GM12864 (cell line): ENCODE measurements at regions not wholly inside any gene's neighbourhood (a gene's known extent, or its start where the extent isn't known, plus 50 kb on each side); places are given as distances from the start of the nearest gene placed in this dataset.

Experiments
- DNase-seq: peaks from one replicate; pipeline ENCODE4 v3.0.0-alpha.2; 2011; ENCODE audit warnings: low read depth
- H3K4me3 ChIP-seq: 2 replicates; pipeline ENCODE4 v1.5.1; 2011; ENCODE audit warnings: mild to moderate bottlenecking, low read depth, low read length, control low read depth
- TF ChIP-seq, protein P1 (sequence below): IDR thresholded peaks from 2 replicates; pipeline ENCODE4 v1.5.1; 2011; ENCODE audit warnings: low read depth, mild to moderate bottlenecking, moderate library complexity, low read length, control low read depth, inconsistent platforms; ENCODE audit errors: missing control alignments

DNA sequence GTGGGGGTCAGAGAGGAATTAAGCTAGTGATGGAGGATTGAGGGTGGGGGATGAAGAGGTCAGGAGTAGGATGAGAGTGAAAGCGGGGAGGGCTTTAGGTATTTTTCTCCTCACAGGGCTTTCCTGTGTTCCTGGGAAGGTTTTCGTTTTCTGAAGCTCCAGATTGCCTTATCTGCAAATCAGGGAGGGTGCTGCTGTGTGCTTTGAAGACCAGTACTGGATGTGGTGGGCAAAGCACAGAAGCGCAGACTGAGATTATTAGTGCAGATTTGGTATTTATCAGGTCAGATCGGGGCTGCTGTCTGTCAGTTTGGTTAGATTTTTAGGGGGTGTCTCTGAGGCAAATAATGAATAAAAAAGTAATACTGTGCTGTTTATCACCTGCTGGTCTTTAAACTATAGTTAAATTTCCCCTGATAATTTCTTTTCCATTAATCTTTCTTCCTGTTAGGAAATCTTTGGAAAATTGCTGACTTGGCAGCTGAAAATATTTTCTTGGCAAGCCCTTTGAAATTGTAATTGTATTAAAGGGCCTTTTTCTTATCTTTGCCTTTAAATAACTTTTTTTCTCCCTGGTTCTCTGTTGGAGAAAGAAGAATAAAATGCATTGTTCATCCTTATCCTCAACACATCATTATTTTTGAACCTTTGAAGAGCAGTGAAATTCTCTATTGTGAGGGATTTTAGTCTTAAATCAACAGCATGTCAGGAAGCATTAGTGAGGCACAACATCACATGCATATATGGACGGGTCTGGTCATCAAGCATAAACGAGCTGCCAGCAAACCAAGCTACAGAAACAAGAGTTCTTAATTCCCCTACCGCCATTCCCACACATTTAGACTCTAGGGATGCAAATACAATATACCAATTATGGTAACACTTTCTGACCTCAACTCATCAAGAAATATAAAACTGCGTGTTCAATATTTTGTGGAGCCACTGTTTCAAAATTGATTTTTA lies 139.6 kb downstream of the S1PR1 start:
- no peak for DNase-seq
- TF ChIP-seq, protein P1, sequence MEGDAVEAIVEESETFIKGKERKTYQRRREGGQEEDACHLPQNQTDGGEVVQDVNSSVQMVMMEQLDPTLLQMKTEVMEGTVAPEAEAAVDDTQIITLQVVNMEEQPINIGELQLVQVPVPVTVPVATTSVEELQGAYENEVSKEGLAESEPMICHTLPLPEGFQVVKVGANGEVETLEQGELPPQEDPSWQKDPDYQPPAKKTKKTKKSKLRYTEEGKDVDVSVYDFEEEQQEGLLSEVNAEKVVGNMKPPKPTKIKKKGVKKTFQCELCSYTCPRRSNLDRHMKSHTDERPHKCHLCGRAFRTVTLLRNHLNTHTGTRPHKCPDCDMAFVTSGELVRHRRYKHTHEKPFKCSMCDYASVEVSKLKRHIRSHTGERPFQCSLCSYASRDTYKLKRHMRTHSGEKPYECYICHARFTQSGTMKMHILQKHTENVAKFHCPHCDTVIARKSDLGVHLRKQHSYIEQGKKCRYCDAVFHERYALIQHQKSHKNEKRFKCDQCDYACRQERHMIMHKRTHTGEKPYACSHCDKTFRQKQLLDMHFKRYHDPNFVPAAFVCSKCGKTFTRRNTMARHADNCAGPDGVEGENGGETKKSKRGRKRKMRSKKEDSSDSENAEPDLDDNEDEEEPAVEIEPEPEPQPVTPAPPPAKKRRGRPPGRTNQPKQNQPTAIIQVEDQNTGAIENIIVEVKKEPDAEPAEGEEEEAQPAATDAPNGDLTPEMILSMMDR: no peak

DNA sequence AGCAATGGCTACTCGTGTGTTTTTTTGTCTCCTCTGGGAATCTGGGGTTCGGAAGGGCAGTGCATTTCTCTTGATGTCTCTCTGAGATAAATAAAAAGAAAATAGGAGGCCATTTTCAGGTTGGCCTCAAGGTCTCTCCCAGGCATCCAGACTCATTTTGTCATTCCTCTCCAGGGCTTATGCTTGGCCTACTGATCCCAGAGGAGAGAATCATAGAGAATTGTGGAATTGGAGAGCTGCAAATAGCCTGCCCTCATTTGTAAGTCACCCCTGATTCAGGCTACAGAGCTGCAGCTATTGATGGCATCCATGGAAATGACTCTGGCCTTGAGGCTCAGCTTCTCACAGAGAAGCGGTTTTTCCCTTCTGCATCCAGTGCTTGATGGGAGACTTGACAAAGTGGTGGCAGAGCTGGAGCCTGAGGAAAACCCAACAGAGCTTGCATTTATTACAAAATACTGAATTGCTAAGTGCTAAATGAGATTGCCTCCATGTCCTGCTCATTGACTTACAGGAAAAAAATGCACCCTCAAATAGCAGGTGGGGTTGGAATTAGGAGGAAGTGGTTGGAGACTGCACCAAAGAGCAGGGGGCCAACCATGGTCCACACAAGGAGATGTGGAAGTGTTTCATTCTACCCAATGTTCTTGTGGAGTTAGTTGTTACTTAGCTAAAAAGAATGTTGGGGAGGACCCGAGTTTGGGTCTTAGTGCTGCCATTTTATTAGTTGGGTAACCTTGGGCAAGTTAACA lies 140.4 kb downstream of the S1PR1 start:
- TF ChIP-seq, protein P1: no peak
- no peak for DNase-seq
- H3K4me3 ChIP-seq: no peak overlapping the region

More for the DNA sequence above, 139.6 kb downstream of the S1PR1 start:
- no peak overlapping the region for H3K4me3 ChIP-seq

DNA sequence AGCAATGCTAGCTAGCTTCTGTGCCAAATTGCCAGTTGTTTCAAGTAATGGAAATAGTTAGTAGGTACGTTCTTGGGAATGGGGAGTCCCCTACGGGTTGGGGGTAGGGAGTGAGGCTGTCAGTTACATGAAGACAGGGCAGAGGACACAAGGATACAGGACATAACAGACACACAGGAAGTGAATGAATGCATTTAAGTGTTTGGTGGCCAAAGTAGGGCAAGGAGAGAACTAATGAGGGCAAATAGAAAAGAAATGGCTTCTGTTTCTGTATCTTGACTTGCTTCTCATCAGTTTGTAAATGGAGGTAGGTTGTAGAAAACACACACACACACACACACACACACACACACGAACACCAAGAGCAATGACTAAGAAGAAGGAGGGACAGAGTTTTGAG lies 142.2 kb downstream of the S1PR1 start:
- TF ChIP-seq, protein P1: no peak
- DNase-seq: no peak
- no peak overlapping the region for H3K4me3 ChIP-seq

DNA sequence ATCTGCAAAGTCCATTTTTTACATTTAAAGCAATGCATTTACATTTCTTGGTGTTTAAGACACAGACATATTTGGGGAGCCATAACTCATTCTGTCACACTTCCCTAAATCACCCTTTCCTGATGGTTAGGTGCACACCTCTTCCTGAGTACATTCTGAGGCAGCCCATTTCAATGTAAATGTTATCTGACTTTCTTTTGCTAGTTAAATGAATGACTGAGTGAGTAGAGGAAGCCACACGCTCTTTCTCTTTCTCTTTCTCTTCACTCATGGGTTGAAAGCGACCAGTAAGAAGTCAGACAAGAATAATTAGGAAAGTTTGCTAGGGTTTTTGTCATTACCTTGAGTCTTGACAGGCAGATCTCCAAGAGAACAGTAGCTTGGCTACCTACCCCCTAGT lies 143.1 kb downstream of the S1PR1 start:
- TF ChIP-seq, protein P1: no peak
- no peak overlapping the region for H3K4me3 ChIP-seq
- DNase-seq: peak; percentile 82

DNA sequence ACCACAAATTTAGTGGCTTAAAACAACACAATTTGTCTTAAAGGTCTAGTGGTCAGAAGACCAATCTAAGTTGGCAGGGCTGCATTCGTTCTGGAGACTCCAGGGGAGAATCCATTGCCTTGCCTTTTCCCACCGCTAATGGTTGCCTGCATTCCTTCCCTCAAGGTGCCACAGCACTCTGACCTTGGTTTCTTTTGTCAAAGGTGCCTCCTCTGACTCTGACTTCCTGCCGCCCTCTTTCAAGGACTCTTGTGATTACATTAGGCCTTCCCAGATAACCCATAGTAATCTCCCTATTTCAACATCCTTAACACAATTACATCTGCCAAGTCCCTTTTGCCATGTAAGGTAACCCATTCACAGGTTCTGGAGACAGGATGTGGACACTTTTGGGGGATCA lies 145.3 kb downstream of the S1PR1 start:
- TF ChIP-seq, protein P1: no peak
- DNase-seq: no peak
- H3K4me3 ChIP-seq: no peak overlapping the region

DNA sequence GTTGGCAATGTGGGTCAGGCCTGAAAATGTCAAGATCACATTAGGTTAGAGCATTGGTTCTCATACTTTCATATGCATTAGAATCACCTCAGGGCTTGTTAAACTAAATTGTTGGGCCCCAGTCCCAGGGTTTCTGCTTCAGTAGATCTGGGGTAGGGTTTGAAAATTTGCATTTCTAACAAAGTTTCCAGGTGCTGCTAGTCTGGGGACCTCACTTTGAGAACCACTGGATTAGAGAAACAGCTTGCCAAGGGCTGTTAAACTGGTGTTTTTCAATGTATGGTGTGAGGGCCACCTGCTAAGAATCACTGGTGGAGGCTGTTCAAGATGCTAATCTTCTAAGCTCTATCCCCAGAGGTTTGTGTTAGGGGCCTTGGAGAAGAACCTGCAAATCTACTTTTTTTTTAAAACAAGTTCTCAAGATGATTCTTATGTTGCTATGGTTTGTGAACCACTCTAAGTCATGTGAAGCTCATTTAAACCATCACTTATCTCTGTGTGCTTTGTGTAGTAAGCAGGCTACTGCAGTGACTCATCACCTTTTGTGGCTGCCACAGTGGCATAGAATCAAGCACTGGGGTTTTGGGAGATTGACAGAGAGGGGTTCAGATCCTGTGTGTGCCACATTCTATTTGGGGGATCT lies 152.2 kb downstream of the S1PR1 start:
- no peak overlapping the region for H3K4me3 ChIP-seq
- peak; percentile 85 for DNase-seq
- TF ChIP-seq, protein P1: no peak
